ENCODE measurements at regions not wholly inside any gene's neighbourhood (a gene's known extent, or its start where the extent isn't known, plus 50 kb on each side); places are given as distances from the start of the nearest gene placed in this dataset.

DNA sequence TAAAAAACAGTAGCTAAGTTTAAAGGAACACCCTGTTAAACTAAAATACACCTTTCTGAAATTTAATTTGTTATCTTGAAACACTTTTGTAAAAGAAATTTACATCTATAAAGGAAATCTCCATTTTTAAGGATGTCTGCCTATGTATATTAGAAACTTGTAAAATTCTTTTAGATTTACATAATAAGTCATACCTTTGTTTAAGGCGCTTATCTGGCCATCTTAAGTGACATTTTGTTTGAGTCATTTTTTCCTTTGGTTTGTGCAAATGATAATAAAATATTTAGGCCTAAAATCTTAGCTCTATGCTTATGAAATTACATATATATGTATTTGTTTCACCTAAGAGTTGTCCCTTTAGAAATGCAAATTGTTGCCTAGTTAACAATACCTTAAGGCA lies 1193.4 kb downstream of the FSCB start:
- TF ChIP-seq POLR2A (IDR thresholded peaks at IDR 0.05) = no peak
- TF ChIP-seq, protein P1, sequence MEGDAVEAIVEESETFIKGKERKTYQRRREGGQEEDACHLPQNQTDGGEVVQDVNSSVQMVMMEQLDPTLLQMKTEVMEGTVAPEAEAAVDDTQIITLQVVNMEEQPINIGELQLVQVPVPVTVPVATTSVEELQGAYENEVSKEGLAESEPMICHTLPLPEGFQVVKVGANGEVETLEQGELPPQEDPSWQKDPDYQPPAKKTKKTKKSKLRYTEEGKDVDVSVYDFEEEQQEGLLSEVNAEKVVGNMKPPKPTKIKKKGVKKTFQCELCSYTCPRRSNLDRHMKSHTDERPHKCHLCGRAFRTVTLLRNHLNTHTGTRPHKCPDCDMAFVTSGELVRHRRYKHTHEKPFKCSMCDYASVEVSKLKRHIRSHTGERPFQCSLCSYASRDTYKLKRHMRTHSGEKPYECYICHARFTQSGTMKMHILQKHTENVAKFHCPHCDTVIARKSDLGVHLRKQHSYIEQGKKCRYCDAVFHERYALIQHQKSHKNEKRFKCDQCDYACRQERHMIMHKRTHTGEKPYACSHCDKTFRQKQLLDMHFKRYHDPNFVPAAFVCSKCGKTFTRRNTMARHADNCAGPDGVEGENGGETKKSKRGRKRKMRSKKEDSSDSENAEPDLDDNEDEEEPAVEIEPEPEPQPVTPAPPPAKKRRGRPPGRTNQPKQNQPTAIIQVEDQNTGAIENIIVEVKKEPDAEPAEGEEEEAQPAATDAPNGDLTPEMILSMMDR (IDR thresholded peaks at IDR 0.05) = no peak
